Inferior parietal cortex (tissue), 1 donor: ENCODE measurements at regions not wholly inside any gene's neighbourhood (a gene's known extent, or its start where the extent isn't known, plus 50 kb on each side); places are given as distances from the start of the nearest gene placed in this dataset.
"Not testable (repeated sequence)": the region's sequence is repeated elsewhere in the genome, so short reads cannot be mapped to it uniquely, and the experiment has no call there.

Experiments used
- DNase-seq: peaks from one replicate; pipeline ENCODE4 v3.0.0-alpha.2; 2016; ENCODE audit errors: extremely low spot score

- DNase-seq: not testable (repeated sequence)
Measured at GRCh38 chr3:91348064-91348463, 2240.6 kb downstream of the EPHA3 start.

- DNase-seq: not testable (repeated sequence)
Measured at GRCh38 chr3:91349072-91349471, 2241.7 kb downstream of the EPHA3 start.

GRCh38 chr3:91352161-91352560 lies 2244.7 kb downstream of the EPHA3 start:
- not testable (repeated sequence) for DNase-seq

GRCh38 chr3:91359278-91359677 lies 2251.9 kb downstream of the EPHA3 start:
- DNase-seq: not testable (repeated sequence)

- DNase-seq: not testable (repeated sequence)
Measured at GRCh38 chr3:91383100-91383894, 2275.9 kb downstream of the EPHA3 start.

GRCh38 chr3:91403938-91404337 lies 2296.5 kb downstream of the EPHA3 start:
- not testable (repeated sequence) for DNase-seq

GRCh38 chr3:91442063-91442462 lies 2334.6 kb downstream of the EPHA3 start:
- DNase-seq: not testable (repeated sequence)

GRCh38 chr3:91442483-91442882 lies 2335.1 kb downstream of the EPHA3 start:
- DNase-seq: not testable (repeated sequence)

- not testable (repeated sequence) for DNase-seq
Measured at GRCh38 chr3:91448379-91448778, 2341.0 kb downstream of the EPHA3 start.

GRCh38 chr3:91466517-91466916 lies 2359.1 kb downstream of the EPHA3 start:
- not testable (repeated sequence) for DNase-seq

GRCh38 chr3:91469251-91469650 lies 2361.8 kb downstream of the EPHA3 start:
- DNase-seq: not testable (repeated sequence)

GRCh38 chr3:91485026-91485425 lies 2377.6 kb downstream of the EPHA3 start:
- peak; percentile 2 for DNase-seq

GRCh38 chr3:91485891-91486290 lies 2378.5 kb downstream of the EPHA3 start:
- not testable (repeated sequence) for DNase-seq

GRCh38 chr3:91497712-91498111 lies 2390.3 kb downstream of the EPHA3 start:
- not testable (repeated sequence) for DNase-seq

GRCh38 chr3:91499850-91500249 lies 2392.4 kb downstream of the EPHA3 start:
- not testable (repeated sequence) for DNase-seq

GRCh38 chr3:91504874-91505273 lies 2397.5 kb downstream of the EPHA3 start:
- DNase-seq: not testable (repeated sequence)
